ENCODE measurements at regions not wholly inside any gene's neighbourhood (a gene's known extent, or its start where the extent isn't known, plus 50 kb on each side); places are given as distances from the start of the nearest gene placed in this dataset.

- Histone ChIP-seq H2BK5ac (ENCODE audit: low read depth, low read length, poor library complexity, severe bottlenecking) (no peak overlapping the region), H2BK20ac (ENCODE audit: low read depth, low read length) (no peak overlapping the region), H2AK9ac (replicated peaks; ENCODE audit: low read depth, low read length, poor library complexity) (no peak overlapping the region), H2AK5ac (ENCODE audit: low read depth, low read length) (no peak overlapping the region), H3K27me3 (ENCODE audit: control insufficient read depth, insufficient read depth, low read length) (no peaks in the 10 kb centered on the region), H3K9me1 (ENCODE audit: insufficient read depth, low read length) (no peaks in the 10 kb centered on the region), H4K20me1 (ENCODE audit: insufficient read depth, low read length) (no peaks in the 10 kb centered on the region), H2AFZ (replicated peaks; ENCODE audit: low read length, poor library complexity) (no peak overlapping the region), H3K18ac (ENCODE audit: low read depth, low read length) (no peak overlapping the region), H4K5ac (ENCODE audit: low read depth, low read length) (no peak overlapping the region), H3K4me2 (ENCODE audit: low read depth, low read length) (no peak overlapping the region), H3K36me3 (ENCODE audit: control insufficient read depth, insufficient read depth, low read length) (no peaks in the 10 kb centered on the region), H3K27ac (ENCODE audit: insufficient read depth, low read length) (no peak overlapping the region), H3K79me1 (ENCODE audit: low read depth in 1 of 2, low read length in 2 of 2) (no peaks in the 10 kb centered on the region), H3K4ac (ENCODE audit: low read depth, low read length) (no peak overlapping the region), H3K9ac (ENCODE audit: low read depth, low read length) (no peak overlapping the region), H4K91ac (ENCODE audit: insufficient read depth, low read depth, low read length) (no peak overlapping the region), H3K14ac (replicated peaks; ENCODE audit: low read depth, low read length) (no peak overlapping the region), H3K4me3 (ENCODE audit: insufficient read depth, low read depth, low read length) (no peak overlapping the region), H2BK15ac (ENCODE audit: low read depth, low read length) (no peak overlapping the region), H2BK120ac (ENCODE audit: low read depth, low read length) (no peak overlapping the region), H3K4me1 (ENCODE audit: control insufficient read depth, insufficient read depth, low read length) (no peaks in the 10 kb centered on the region), H3K9me3 (ENCODE audit: control insufficient read depth, insufficient read depth, low read length) (peaks cover 36% of the 10 kb centered on the region), H3K56ac (ENCODE audit: extremely low read depth, insufficient read depth, low read length) (no peak overlapping the region), H3K23ac (ENCODE audit: low read depth, low read length) (no peak overlapping the region), H4K8ac (ENCODE audit: low read depth in 2 of 2, low read length in 2 of 2) (no peak overlapping the region)
- intact Hi-C loops (cut with micrococcal nuclease) (no loop called here), dilution Hi-C loops (cut with HindIII; ENCODE audit: low sequenced_read_pairs, unreplicated experiment) (no loop called here), in situ Hi-C loops (cut with MboI; ENCODE audit: low sequenced_read_pairs) (no loop called here)
- no TSS peak for BruUV-seq (replicated peaks)
- POLR2A ChIA-PET (ENCODE audit: unreplicated experiment) = no interaction called here
- no peak for ATAC-seq (ENCODE audit: low read depth)
- TF ChIP-seq CTCF (conservative IDR thresholded peaks at IDR 0.05; ENCODE audit: low read depth, low read length) = no peak
- TF ChIP-seq BHLHE40 (IDR thresholded peaks at IDR 0.05; ENCODE audit: low read depth, low read length) = no peak
- no peak for TF ChIP-seq MAFK (IDR thresholded peaks at IDR 0.05; ENCODE audit: low read depth, low read length)
- TF ChIP-seq RCOR1 (IDR thresholded peaks at IDR 0.05; ENCODE audit: insufficient replicate concordance, low read length) = no peak
- no peak for TF ChIP-seq USF2 (IDR thresholded peaks at IDR 0.05; ENCODE audit: low read depth, low read length)
- no peak for TF ChIP-seq SMC3 (IDR thresholded peaks at IDR 0.05; ENCODE audit: low read depth, low read length)
- no peak for TF ChIP-seq MXI1 (IDR thresholded peaks at IDR 0.05; ENCODE audit: borderline replicate concordance, low read depth, low read length)
- no peak for TF ChIP-seq NFE2L2 (IDR thresholded peaks at IDR 0.05; ENCODE audit: low read depth, low read length)
- TF ChIP-seq MAZ (IDR thresholded peaks at IDR 0.05; ENCODE audit: borderline replicate concordance, low read depth, low read length) = no peak
- no peak for TF ChIP-seq RFX5 (IDR thresholded peaks at IDR 0.05; ENCODE audit: low read depth, low read length)
- TF ChIP-seq POLR2A (IDR thresholded peaks at IDR 0.05; ENCODE audit: low read depth, low read length) = no peak
- TF ChIP-seq ELK1 (IDR thresholded peaks at IDR 0.05; ENCODE audit: borderline replicate concordance, low read depth, low read length) = no peak
- TF ChIP-seq RAD21 (IDR thresholded peaks at IDR 0.05; ENCODE audit: low read length) = no peak
- no peak for TF ChIP-seq FOS (IDR thresholded peaks at IDR 0.05; ENCODE audit: low read depth, low read length)
- TF ChIP-seq CEBPB (IDR thresholded peaks at IDR 0.05; ENCODE audit: low read depth, low read length) = no peak
- no CpG with 5 or more reads among the region's 5 CpGs for WGBS, 2 experiments (ENCODE audit: extremely low coverage in 2 of 2, insufficient read length in 1 of 2)
- DNase-seq = no peak
- CTCF ChIA-PET = no interaction called here
Measured at GRCh38 chr14:98803196-98803595, 468.8 kb downstream of the BCL11B start.

Measured in IMR-90 (cell line).